ENCODE measurements at regions not wholly inside any gene's neighbourhood (a gene's known extent, or its start where the extent isn't known, plus 50 kb on each side); places are given as distances from the start of the nearest gene placed in this dataset.

GRCh38 chr2:179376881-179377280 is 112.2 kb upstream of the SESTD1 start:
- TF ChIP-seq CHD4 (IDR thresholded peaks at IDR 0.05; ENCODE audit: borderline replicate concordance) (no peak), USF2 (IDR thresholded peaks at IDR 0.05) (no peak), E2F6 (IDR thresholded peaks at IDR 0.05; ENCODE audit: borderline replicate concordance, low read depth) (no peak), MYC (IDR thresholded peaks at IDR 0.05; ENCODE audit: borderline replicate concordance, low read length) (no peak), CTCF (IDR thresholded peaks at IDR 0.05) (no peak), POLR2A (IDR thresholded peaks at IDR 0.05; ENCODE audit: low read length) (no peak), RFX5 (IDR thresholded peaks at IDR 0.05) (no peak), HMGXB4 (CRISPR knock-in tag; IDR thresholded peaks at IDR 0.05; ENCODE audit: borderline replicate concordance) (no peak), RAD21 (conservative IDR thresholded peaks at IDR 0.05 in 1 of 2, IDR thresholded peaks at IDR 0.05 in 1 of 2) (no peak), CEBPB (IDR thresholded peaks at IDR 0.05) (no peak), SMC3 (IDR thresholded peaks at IDR 0.05) (no peak)

Data from A549 (cell line).